Right lobe of liver (tissue), 6 donors: ENCODE measurements at regions not wholly inside any gene's neighbourhood (a gene's known extent, or its start where the extent isn't known, plus 50 kb on each side); places are given as distances from the start of the nearest gene placed in this dataset.
A peak's percentile ranks its signal among the peaks of the same experiment; 100 is the strongest.

Experiments used
- ATAC-seq, 4 donors: fragments of 200-7000 bp; cut with Tn5 transposase; one replicate each; pipeline ENCODE4 v1.9.1; 2020; ENCODE audit warnings: mild to moderate bottlenecking in 4 of 4, moderate library complexity in 4 of 4
- DNase-seq, 3 donors: peaks; one replicate each; pipeline ENCODE4 v3.0.0-alpha.2; 2020
- H3K27ac ChIP-seq, 3 donors: fragments of 200-600 bp; one replicate each; pipeline ENCODE4 v1.8.0; 2022
- H3K27me3 ChIP-seq, 2 donors: fragments of 200-600 bp; one replicate each; pipeline ENCODE4 v1.8.0; 2022
- H3K36me3 ChIP-seq, 4 donors: fragments of 200-600 bp; sonication (generic) in 1 of 4; one replicate each; pipeline versions ENCODE4 v1.5.1 to v1.8.0; 2017 to 2022; ENCODE audit warnings: control low read depth in 1 of 4
- H3K4me1 ChIP-seq, 4 donors: fragments of 200-600 bp; sonication (generic) in 1 of 4; one replicate each; pipeline versions ENCODE4 v1.5.1 to v1.8.0; 2017 to 2022; ENCODE audit warnings: control low read depth in 1 of 4
- H3K4me3 ChIP-seq, 3 donors: fragments of 200-600 bp; one replicate each; pipeline ENCODE4 v1.8.0; 2022
- H3K9me3 ChIP-seq, 4 donors: fragments of 200-600 bp; sonication (generic) in 1 of 4; one replicate each; pipeline versions ENCODE4 v1.5.1 to v1.8.0; 2017 to 2022; ENCODE audit warnings: control low read depth in 1 of 4
- POLR2A ChIP-seq: fragments of 450-650 bp; IDR thresholded peaks from one replicate; pipeline ENCODE4 v1.6.1; 2017; ENCODE audit warnings: antibody characterized with exemption, mild to moderate bottlenecking
- WGBS: methylation state at CpG from one replicate; pipeline ENCODE4 v1.1.6; 2018; ENCODE audit warnings: low coverage, low lambda C conversion rate; ENCODE audit not compliant: insufficient coverage; ENCODE audit errors: missing lambda C conversion rate; 5-methylcytosine and 5-hydroxymethylcytosine counted together
- intact Hi-C, 2 donors: fragments of 100-400 bp; cut with DNase I; formaldehyde crosslinking; loops; one replicate each; pipeline versions ENCODE4 v1.11.2 to v1.14.1; 2022
- TF ChIP-seq, protein P1 (sequence below), 4 donors: fragments of 200-600 bp in 3 of 4; fragments of 450-650 bp in 1 of 4; IDR thresholded peaks; one replicate each; pipeline versions ENCODE4 v1.5.1 to v1.8.0; 2016 to 2022; ENCODE audit warnings: antibody characterized with exemption in 4 of 4, mild to moderate bottlenecking in 2 of 4
- donor health status: DM: no; HTN: yes; CAD: no.
- donor health status: DM: no; HTN: no; CAD: no.
- donor health status: DM: no; HTN: no; CAD: no.
- donor health status: DM: no; HTN: yes; CAD: no.
- donor health status: DM: no; HTN: yes; CAD: no.

DNA sequence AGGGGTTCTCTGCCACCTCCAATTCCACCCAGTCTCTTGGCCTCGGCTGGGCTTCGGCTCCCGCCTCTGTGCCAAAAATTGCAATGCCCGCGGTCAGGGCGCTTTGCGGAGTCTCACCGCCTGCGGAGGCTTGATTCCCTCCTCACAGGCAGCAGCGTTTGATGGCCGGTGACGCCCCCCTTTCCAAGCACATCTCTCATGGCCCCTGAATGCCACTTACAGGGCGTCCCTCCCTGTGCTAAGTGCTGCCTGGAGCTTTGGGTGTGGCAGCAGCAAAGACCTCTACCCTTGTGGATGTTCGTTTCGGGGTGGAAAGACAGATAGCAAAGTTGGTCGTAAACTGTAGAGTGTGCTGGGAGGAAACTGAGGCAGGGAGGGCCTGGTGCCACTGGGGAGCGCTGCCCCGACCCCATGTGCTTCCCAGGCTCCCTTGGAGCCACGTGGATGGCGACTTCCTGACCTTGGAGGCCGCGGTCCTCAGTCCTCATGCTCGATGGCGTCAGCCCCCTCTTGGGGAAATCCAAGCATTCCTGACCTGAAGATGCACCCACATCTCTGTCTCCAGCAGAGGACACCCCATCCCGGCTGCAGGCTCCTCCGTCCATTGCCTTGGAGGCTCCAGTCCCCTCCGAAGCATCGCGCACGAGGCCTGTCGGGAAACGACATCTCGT, 249.2 kb upstream of the IRX4 start:
- DNase-seq (no peak), ATAC-seq (no peak)
- no peaks in the 10 kb centered on the region for H3K36me3 ChIP-seq
- TF ChIP-seq, protein P1, sequence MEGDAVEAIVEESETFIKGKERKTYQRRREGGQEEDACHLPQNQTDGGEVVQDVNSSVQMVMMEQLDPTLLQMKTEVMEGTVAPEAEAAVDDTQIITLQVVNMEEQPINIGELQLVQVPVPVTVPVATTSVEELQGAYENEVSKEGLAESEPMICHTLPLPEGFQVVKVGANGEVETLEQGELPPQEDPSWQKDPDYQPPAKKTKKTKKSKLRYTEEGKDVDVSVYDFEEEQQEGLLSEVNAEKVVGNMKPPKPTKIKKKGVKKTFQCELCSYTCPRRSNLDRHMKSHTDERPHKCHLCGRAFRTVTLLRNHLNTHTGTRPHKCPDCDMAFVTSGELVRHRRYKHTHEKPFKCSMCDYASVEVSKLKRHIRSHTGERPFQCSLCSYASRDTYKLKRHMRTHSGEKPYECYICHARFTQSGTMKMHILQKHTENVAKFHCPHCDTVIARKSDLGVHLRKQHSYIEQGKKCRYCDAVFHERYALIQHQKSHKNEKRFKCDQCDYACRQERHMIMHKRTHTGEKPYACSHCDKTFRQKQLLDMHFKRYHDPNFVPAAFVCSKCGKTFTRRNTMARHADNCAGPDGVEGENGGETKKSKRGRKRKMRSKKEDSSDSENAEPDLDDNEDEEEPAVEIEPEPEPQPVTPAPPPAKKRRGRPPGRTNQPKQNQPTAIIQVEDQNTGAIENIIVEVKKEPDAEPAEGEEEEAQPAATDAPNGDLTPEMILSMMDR (IDR thresholded peaks at IDR 0.05): no peak
- no peak for TF ChIP-seq POLR2A
- no peak overlapping the region for H3K4me3 ChIP-seq
- no peaks in the 10 kb centered on the region for H3K27me3 ChIP-seq
- no peak overlapping the region for H3K27ac ChIP-seq
- intact Hi-C loops: no loop called here
- no peaks in the 10 kb centered on the region for H3K9me3 ChIP-seq
- H3K4me1 ChIP-seq: no peaks in the 10 kb centered on the region
- WGBS: 72% methylated on average over 8 of the region's 33 CpGs

DNA sequence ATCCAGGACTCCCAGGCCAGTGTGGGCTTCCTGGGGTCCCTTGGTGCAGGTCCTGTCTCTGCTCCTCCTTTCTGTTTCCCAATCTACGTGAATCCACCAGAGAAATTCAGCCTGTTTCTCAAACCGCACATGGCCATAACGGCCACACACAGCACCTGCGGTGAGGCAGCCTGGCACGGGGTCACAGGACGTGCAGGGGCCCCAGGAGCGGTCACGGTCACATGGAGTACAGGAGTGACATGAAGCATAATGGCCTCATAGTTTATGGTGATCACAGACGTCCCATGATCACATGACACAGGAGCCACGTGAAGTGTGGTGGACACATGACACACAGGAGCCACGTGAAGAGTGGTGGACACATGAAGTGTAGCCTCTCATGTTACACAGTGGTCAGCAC, 248.5 kb upstream of the IRX4 start:
- Histone ChIP-seq H3K4me3 (no peak overlapping the region), H3K27me3 (no peaks in the 10 kb centered on the region), H3K27ac (no peak overlapping the region), H3K36me3 (no peaks in the 10 kb centered on the region), H3K9me3 (no peaks in the 10 kb centered on the region), H3K4me1 (no peaks in the 10 kb centered on the region)
- 79% methylated on average over 10 of the region's 11 CpGs for WGBS
- intact Hi-C loops: no loop called here
- DNase-seq (no peak), ATAC-seq (no peak)
- TF ChIP-seq, protein P1 (IDR thresholded peaks at IDR 0.05): no peak
- no peak for TF ChIP-seq POLR2A

DNA sequence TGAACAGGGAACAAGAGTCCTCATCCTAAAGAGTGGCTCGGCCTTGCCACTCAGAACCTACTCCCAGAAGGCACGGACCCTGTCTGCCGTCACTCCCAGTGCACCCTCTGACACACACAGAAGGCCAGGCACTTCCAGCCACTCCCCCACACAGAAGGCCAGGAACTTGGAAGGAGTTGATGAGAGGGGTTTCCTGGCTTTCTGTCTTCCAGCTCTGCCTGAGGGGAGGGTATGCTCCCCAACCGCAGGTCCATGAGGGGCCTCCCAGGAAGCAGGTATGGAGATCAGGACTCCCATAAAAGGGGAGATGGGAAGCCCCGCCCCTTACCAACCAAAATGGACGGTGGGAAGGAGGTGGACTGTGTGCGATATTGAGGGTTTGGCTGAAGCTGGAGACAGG, 247.6 kb upstream of the IRX4 start:
- DNase-seq (no peak), ATAC-seq (no peak)
- intact Hi-C loops: no loop called here
- H3K27me3 ChIP-seq: no peaks in the 10 kb centered on the region
- TF ChIP-seq, protein P1 (IDR thresholded peaks at IDR 0.05): no peak
- TF ChIP-seq POLR2A: no peak
- WGBS: no CpG with 5 or more reads among the region's 7 CpGs
- no peaks in the 10 kb centered on the region for H3K9me3 ChIP-seq
- no peak overlapping the region for H3K4me3 ChIP-seq
- H3K4me1 ChIP-seq: no peaks in the 10 kb centered on the region
- H3K36me3 ChIP-seq: no peaks in the 10 kb centered on the region
- H3K27ac ChIP-seq: no peak overlapping the region

DNA sequence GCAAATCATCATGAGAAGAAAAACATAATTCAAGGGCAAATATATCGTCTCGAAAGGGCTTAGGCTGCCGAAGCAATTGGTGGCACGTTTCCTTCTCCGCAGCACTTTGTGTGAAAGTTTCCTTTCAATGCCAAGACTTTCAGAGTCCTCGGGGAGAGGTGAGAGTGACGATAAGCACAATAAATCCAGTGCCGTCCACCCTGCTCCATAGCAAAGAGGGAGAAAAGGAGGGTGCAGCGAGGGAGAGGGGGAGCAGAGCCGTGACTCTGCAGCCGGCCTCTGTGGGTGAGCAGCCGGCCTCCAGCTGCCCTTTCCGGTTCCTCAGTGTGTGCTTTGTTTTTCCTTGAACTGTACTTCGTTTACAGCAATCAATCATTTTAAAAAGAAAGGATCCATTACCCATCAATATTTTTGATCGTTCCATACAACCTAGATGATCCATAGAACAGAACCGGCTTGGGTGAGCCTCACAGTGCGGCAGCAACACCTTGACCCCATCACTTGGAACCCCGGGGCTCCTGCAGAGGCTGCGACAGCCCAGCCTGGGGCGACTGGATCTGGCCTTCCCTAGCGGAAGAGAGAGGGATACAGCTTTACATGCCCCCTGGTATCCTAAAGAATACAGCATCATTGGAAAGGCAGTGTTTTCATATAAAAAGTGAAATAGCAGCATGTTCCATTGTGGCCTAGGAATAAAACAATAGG, 247.0 kb upstream of the IRX4 start:
- intact Hi-C loops: no loop called here
- WGBS: 45% methylated on average over 21 of the region's 21 CpGs
- Histone ChIP-seq H3K27me3 (no peaks in the 10 kb centered on the region), H3K27ac (no peak overlapping the region), H3K36me3 (no peaks in the 10 kb centered on the region), H3K9me3 (no peaks in the 10 kb centered on the region), H3K4me1 (no peaks in the 10 kb centered on the region), H3K4me3 (no peak overlapping the region)
- no peak for DNase-seq
- TF ChIP-seq, protein P1 (IDR thresholded peaks at IDR 0.05): no peak
- no peak for TF ChIP-seq POLR2A
- ATAC-seq: peak in 2 of 4 donors; percentile 14 to 45
